ENCODE measurements at regions not wholly inside any gene's neighbourhood (a gene's known extent, or its start where the extent isn't known, plus 50 kb on each side); places are given as distances from the start of the nearest gene placed in this dataset.

GRCh38 chr5:82439750-82440445 lies 161.7 kb upstream of the RPS23 start:
- TF ChIP-seq CTCF (conservative IDR thresholded peaks at IDR 0.05; ENCODE audit: low read depth, low read length) (no peak), EZH2 (IDR thresholded peaks at IDR 0.05; ENCODE audit: borderline replicate concordance, low read depth, low read length, poor library complexity, severe bottlenecking) (no peak)

Measured in A673 (cell line).